Osteocyte (in vitro differentiated cells): ENCODE measurements at regions not wholly inside any gene's neighbourhood (a gene's known extent, or its start where the extent isn't known, plus 50 kb on each side); places are given as distances from the start of the nearest gene placed in this dataset.

Source experiments
- DNase-seq: peaks from one replicate; pipeline ENCODE4 v3.0.0; 2021; ENCODE audit warnings: mixed read lengths; ENCODE audit not compliant: unreplicated experiment; ENCODE audit errors: extremely low spot score
- H3K27ac Mint-ChIP-seq: one replicate; pipeline ENCODE4 v1.8.0; 2021; ENCODE audit warnings: mild to moderate bottlenecking, mixed read lengths; ENCODE audit not compliant: unreplicated experiment
- H3K27me3 Mint-ChIP-seq: one replicate; pipeline ENCODE4 v1.8.0; 2021; ENCODE audit warnings: mixed read lengths; ENCODE audit not compliant: unreplicated experiment
- H3K36me3 Mint-ChIP-seq: one replicate; pipeline ENCODE4 v1.8.0; 2021; ENCODE audit warnings: mixed read lengths; ENCODE audit not compliant: unreplicated experiment
- H3K4me1 Mint-ChIP-seq: one replicate; pipeline ENCODE4 v1.8.0; 2021; ENCODE audit warnings: mixed read lengths; ENCODE audit not compliant: unreplicated experiment
- H3K4me3 Mint-ChIP-seq: one replicate; pipeline ENCODE4 v1.8.0; 2021; ENCODE audit warnings: mild to moderate bottlenecking, moderate library complexity, mixed read lengths; ENCODE audit not compliant: unreplicated experiment
- H3K9me3 Mint-ChIP-seq: one replicate; pipeline ENCODE4 v1.8.0; 2021; ENCODE audit warnings: mixed read lengths; ENCODE audit not compliant: unreplicated experiment
- CTCF ChIP-seq: fragments of 200-600 bp; sonication (generic); IDR thresholded peaks from 2 replicates; pipeline ENCODE4 v1.5.0; 2021; ENCODE audit warnings: antibody characterized with exemption, mild to moderate bottlenecking, moderate library complexity

- no peaks in the 10 kb centered on the region for H3K4me1 Mint-ChIP-seq
- no peak for TF ChIP-seq CTCF
- H3K4me3 Mint-ChIP-seq: no peak overlapping the region
- no peaks in the 10 kb centered on the region for H3K27me3 Mint-ChIP-seq
- DNase-seq: no peak
- H3K36me3 Mint-ChIP-seq: no peaks in the 10 kb centered on the region
- no peaks in the 10 kb centered on the region for H3K9me3 Mint-ChIP-seq
- no peak overlapping the region for H3K27ac Mint-ChIP-seq
Observed at GRCh38 chr3:144343777-144344176, 372.2 kb downstream of the DIPK2A start.

- Mint-ChIP-seq H3K4me3 (no peak overlapping the region), H3K27ac (no peak overlapping the region), H3K27me3 (no peaks in the 10 kb centered on the region), H3K4me1 (peaks cover 7% of the 10 kb centered on the region), H3K36me3 (no peaks in the 10 kb centered on the region), H3K9me3 (no peaks in the 10 kb centered on the region)
- no peak for TF ChIP-seq CTCF
- no peak for DNase-seq
Observed at GRCh38 chr3:144344925-144345548, 373.4 kb downstream of the DIPK2A start.

- TF ChIP-seq CTCF: no peak
- Mint-ChIP-seq H3K9me3 (no peaks in the 10 kb centered on the region), H3K36me3 (no peaks in the 10 kb centered on the region), H3K4me1 (peaks cover 13% of the 10 kb centered on the region), H3K4me3 (no peak overlapping the region), H3K27ac (no peak overlapping the region), H3K27me3 (no peaks in the 10 kb centered on the region)
- DNase-seq: no peak
Observed at GRCh38 chr3:144350125-144350524, 378.5 kb downstream of the DIPK2A start.

- Mint-ChIP-seq H3K4me1 (peaks cover 13% of the 10 kb centered on the region), H3K27me3 (no peaks in the 10 kb centered on the region), H3K9me3 (no peaks in the 10 kb centered on the region), H3K4me3 (no peak overlapping the region), H3K36me3 (no peaks in the 10 kb centered on the region), H3K27ac (no peak overlapping the region)
- no peak for TF ChIP-seq CTCF
- no peak for DNase-seq
Observed at GRCh38 chr3:144351011-144351410, 379.4 kb downstream of the DIPK2A start.

GRCh38 chr3:144351773-144352365 lies 380.2 kb downstream of the DIPK2A start:
- no peaks in the 10 kb centered on the region for H3K36me3 Mint-ChIP-seq
- no peak for TF ChIP-seq CTCF

More at GRCh38 chr3:144351773-144352365, 380.2 kb downstream of the DIPK2A start:
- Mint-ChIP-seq H3K27me3 (no peaks in the 10 kb centered on the region), H3K9me3 (no peaks in the 10 kb centered on the region), H3K27ac (no peak overlapping the region), H3K4me3 (no peak overlapping the region), H3K4me1 (peaks cover 13% of the 10 kb centered on the region)
- DNase-seq: no peak
